AG09319 (cell line): ENCODE measurements at regions not wholly inside any gene's neighbourhood (a gene's known extent, or its start where the extent isn't known, plus 50 kb on each side); places are given as distances from the start of the nearest gene placed in this dataset.

Source experiments
- DNase-seq: peaks from one replicate; pipeline ENCODE4 v3.0.0-alpha.2; 2010; ENCODE audit warnings: low read depth; ENCODE audit errors: extremely low read depth
- TF ChIP-seq, protein P1 (sequence below): IDR thresholded peaks from 2 replicates; pipeline ENCODE4 v1.5.1; 2011; ENCODE audit warnings: low read depth, mild to moderate bottlenecking, inconsistent platforms, low read length, moderate library complexity

DNA sequence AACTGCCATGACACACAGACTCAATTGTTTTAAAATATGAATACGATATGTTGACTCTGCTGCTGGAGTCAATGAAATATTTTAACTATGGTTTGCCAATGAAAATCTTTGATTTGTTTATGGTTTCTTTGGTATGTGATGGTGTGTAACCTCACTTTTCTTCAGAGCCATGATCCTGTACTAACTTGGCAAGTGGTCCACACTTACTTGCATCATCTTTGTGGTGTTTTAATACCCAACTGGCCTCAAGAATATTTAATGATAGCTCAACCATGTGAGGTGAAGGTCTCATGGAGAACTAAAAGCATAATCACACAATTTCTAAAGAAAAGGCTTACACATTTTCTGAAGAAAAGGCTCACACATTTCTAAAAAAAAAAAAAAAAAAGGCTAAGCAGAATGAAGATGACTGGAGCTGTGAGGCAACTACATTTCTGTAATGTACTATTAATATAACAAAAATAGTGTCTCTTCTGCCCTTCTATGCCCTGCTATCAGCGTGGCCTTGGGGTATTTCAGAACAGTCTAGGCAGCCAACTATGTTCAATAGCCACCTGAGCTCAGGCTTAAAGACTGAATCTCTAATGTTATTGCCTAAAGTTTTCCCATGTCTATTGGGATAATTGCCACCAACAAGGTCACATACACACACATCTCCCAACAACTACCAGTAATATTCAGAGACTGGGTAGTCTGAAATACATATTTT is 395.0 kb downstream of the MLLT3 start:
- no peak for DNase-seq
- TF ChIP-seq, protein P1, sequence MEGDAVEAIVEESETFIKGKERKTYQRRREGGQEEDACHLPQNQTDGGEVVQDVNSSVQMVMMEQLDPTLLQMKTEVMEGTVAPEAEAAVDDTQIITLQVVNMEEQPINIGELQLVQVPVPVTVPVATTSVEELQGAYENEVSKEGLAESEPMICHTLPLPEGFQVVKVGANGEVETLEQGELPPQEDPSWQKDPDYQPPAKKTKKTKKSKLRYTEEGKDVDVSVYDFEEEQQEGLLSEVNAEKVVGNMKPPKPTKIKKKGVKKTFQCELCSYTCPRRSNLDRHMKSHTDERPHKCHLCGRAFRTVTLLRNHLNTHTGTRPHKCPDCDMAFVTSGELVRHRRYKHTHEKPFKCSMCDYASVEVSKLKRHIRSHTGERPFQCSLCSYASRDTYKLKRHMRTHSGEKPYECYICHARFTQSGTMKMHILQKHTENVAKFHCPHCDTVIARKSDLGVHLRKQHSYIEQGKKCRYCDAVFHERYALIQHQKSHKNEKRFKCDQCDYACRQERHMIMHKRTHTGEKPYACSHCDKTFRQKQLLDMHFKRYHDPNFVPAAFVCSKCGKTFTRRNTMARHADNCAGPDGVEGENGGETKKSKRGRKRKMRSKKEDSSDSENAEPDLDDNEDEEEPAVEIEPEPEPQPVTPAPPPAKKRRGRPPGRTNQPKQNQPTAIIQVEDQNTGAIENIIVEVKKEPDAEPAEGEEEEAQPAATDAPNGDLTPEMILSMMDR: no peak

GRCh38 chr9:20226345-20226744 is 396.0 kb downstream of the MLLT3 start:
- TF ChIP-seq, protein P1: no peak
- DNase-seq: no peak

DNA sequence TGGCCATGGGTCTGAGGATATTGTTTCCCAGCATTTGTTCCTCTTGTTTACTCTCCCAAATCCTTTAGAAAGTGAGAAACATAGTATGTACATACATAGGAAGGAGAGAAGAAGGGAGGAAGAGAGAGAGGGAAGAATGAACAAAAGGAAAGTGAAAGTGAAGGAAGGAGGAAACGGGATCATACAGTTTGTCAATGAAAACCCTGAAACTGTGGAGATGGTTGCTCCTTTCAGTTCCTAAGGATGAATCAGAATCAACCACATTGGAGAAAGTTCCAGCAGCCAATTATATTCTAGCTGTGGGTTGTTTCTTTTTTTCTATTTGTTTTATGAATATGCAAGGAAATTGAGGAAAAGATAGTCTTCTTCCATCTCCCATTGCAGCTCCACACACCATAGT is 396.5 kb downstream of the MLLT3 start:
- DNase-seq: no peak
- TF ChIP-seq, protein P1: no peak

GRCh38 chr9:20224756-20225155 is 397.5 kb downstream of the MLLT3 start:
- TF ChIP-seq, protein P1: no peak
- DNase-seq: no peak

GRCh38 chr9:20220286-20220685 is 402.0 kb downstream of the MLLT3 start:
- TF ChIP-seq, protein P1: no peak
- DNase-seq: no peak

DNA sequence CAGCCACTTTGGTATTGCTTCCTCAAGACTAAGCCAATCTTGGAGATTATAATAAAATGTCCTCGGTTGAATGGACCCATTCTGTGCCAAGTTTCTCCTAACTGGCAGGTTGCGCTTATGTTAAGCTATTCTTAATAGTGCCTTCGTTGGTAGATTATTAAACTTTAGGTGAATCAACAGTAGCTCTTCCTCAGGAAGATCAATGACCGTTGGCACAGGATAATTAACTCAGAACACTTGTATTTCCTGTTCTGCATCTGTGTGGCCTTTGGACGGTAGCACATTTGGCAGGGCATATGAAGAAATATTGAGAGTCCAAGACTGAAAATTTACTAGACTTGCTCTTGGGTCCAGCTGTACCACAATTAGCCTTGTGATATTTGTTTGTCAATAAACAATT is 402.9 kb downstream of the MLLT3 start:
- no peak for DNase-seq
- TF ChIP-seq, protein P1: no peak

DNA sequence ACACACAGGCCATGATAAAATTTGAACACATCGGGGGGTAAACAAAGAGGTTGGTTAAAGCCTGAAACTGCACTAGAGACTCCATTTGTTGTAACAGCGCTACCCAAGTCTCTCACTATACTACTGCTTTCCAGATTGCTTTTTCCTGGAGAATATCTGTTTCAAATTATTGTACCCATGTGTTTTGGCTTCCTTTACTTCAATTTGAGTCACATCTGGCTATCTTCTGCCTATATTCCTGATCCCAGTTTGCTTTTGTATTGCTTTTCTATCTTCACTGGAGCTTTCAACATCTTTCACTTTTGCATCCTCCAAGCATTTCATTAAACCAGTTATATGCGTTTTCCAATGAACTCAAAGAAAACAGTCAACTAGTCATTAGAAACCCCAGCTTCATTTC is 404.7 kb downstream of the MLLT3 start:
- TF ChIP-seq, protein P1: no peak
- DNase-seq: no peak
